ENCODE measurements at regions not wholly inside any gene's neighbourhood (a gene's known extent, or its start where the extent isn't known, plus 50 kb on each side); places are given as distances from the start of the nearest gene placed in this dataset.

DNA sequence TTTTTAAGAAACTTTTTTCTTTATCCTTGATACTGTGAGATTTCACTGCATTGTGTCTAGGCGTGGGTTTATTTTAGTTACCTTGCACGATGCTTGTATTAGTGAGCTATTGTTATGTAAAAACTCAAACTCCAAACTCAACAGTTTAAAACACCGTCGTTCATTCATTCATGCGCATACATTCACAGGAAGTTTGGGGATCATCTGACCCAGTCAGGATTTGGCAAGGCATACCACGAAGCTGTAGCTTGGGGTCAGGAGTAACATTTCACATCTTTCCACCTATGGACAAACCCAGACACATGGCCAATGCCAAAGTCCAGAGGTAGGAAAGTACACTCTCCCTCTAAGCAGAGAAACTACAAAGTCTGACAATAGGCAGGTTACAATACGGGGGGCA, 324.6 kb upstream of the CHRM3 start:
- Histone ChIP-seq H3K36me3 (ENCODE audit: insufficient read depth, low read length) (no peaks in the 10 kb centered on the region), H3K4me2 (ENCODE audit: low read length) (no peak overlapping the region), H3K9me2 (ENCODE audit: insufficient read depth, low read length) (no peaks in the 10 kb centered on the region), H3K27me3 (ENCODE audit: insufficient read depth, low read depth, low read length) (no peaks in the 10 kb centered on the region), H3K9ac (ENCODE audit: low read length) (no peak overlapping the region), H3F3A (ENCODE audit: insufficient read depth, low read length, poor library complexity, severe bottlenecking) (no peaks in the 10 kb centered on the region), H3K9me3 (ENCODE audit: low read length) (no peaks in the 10 kb centered on the region), H3K27ac (ENCODE audit: low read length) (no peak overlapping the region), H3K79me2 (replicated peaks; ENCODE audit: insufficient read depth, low read length) (no peaks in the 10 kb centered on the region), H2AFZ (ENCODE audit: low read depth, low read length) (no peak overlapping the region), H4K20me1 (ENCODE audit: insufficient read depth) (no peaks in the 10 kb centered on the region), H3K4me3 (ENCODE audit: low read length) (no peak overlapping the region)
- no peak for TF ChIP-seq RAD21 (conservative IDR thresholded peaks at IDR 0.05)
- no peak for TF ChIP-seq EP300 (conservative IDR thresholded peaks at IDR 0.05; ENCODE audit: poor library complexity, severe bottlenecking)
- no peak for TF ChIP-seq POLR2AphosphoS5 (IDR thresholded peaks at IDR 0.05)
- TF ChIP-seq TAF1 (IDR thresholded peaks at IDR 0.05; ENCODE audit: low read depth), result no peak
- TF ChIP-seq, protein P1, sequence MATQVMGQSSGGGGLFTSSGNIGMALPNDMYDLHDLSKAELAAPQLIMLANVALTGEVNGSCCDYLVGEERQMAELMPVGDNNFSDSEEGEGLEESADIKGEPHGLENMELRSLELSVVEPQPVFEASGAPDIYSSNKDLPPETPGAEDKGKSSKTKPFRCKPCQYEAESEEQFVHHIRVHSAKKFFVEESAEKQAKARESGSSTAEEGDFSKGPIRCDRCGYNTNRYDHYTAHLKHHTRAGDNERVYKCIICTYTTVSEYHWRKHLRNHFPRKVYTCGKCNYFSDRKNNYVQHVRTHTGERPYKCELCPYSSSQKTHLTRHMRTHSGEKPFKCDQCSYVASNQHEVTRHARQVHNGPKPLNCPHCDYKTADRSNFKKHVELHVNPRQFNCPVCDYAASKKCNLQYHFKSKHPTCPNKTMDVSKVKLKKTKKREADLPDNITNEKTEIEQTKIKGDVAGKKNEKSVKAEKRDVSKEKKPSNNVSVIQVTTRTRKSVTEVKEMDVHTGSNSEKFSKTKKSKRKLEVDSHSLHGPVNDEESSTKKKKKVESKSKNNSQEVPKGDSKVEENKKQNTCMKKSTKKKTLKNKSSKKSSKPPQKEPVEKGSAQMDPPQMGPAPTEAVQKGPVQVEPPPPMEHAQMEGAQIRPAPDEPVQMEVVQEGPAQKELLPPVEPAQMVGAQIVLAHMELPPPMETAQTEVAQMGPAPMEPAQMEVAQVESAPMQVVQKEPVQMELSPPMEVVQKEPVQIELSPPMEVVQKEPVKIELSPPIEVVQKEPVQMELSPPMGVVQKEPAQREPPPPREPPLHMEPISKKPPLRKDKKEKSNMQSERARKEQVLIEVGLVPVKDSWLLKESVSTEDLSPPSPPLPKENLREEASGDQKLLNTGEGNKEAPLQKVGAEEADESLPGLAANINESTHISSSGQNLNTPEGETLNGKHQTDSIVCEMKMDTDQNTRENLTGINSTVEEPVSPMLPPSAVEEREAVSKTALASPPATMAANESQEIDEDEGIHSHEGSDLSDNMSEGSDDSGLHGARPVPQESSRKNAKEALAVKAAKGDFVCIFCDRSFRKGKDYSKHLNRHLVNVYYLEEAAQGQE (IDR thresholded peaks at IDR 0.05; ENCODE audit: borderline replicate concordance), result no peak
- no peak for TF ChIP-seq MXI1 (conservative IDR thresholded peaks at IDR 0.05; ENCODE audit: poor library complexity, severe bottlenecking)
- TF ChIP-seq, protein P2, sequence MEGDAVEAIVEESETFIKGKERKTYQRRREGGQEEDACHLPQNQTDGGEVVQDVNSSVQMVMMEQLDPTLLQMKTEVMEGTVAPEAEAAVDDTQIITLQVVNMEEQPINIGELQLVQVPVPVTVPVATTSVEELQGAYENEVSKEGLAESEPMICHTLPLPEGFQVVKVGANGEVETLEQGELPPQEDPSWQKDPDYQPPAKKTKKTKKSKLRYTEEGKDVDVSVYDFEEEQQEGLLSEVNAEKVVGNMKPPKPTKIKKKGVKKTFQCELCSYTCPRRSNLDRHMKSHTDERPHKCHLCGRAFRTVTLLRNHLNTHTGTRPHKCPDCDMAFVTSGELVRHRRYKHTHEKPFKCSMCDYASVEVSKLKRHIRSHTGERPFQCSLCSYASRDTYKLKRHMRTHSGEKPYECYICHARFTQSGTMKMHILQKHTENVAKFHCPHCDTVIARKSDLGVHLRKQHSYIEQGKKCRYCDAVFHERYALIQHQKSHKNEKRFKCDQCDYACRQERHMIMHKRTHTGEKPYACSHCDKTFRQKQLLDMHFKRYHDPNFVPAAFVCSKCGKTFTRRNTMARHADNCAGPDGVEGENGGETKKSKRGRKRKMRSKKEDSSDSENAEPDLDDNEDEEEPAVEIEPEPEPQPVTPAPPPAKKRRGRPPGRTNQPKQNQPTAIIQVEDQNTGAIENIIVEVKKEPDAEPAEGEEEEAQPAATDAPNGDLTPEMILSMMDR (IDR thresholded peaks at IDR 0.05; ENCODE audit: poor library complexity, severe bottlenecking), result no peak
- no peak for TF ChIP-seq SMC3 (conservative IDR thresholded peaks at IDR 0.05; ENCODE audit: poor library complexity)
- no peak for TF ChIP-seq EZH2 (IDR thresholded peaks at IDR 0.05; ENCODE audit: borderline replicate concordance, insufficient read depth, low read length, poor library complexity, severe bottlenecking)

DNA sequence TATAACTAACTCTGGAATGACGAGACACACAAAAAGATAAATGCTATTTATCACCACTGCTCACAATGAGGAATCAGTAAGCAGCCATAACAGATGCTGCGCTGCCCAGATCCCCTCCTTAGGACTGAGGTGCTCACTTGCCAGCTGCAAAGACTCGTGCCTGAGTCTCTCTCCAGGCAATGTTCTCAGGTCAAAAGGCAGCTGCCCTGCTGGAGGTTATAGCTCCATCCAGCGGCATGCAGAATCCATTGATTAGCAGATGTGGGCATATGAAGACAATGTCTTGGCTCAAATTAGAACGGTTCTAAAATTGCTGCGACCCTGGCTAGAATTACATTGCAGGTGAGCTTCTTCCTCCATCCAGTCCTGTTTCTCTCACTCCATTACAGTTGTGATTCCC, 328.2 kb upstream of the CHRM3 start:
- Histone ChIP-seq H3K27ac (ENCODE audit: low read length) (no peak overlapping the region), H2AFZ (ENCODE audit: low read depth, low read length) (no peak overlapping the region), H4K20me1 (ENCODE audit: insufficient read depth) (no peaks in the 10 kb centered on the region), H3K36me3 (ENCODE audit: insufficient read depth, low read length) (no peaks in the 10 kb centered on the region), H3K27me3 (ENCODE audit: insufficient read depth, low read depth, low read length) (no peaks in the 10 kb centered on the region), H3F3A (ENCODE audit: insufficient read depth, low read length, poor library complexity, severe bottlenecking) (no peaks in the 10 kb centered on the region), H3K9me3 (ENCODE audit: low read length) (no peaks in the 10 kb centered on the region), H3K4me3 (ENCODE audit: low read length) (no peak overlapping the region), H3K9me2 (ENCODE audit: insufficient read depth, low read length) (no peaks in the 10 kb centered on the region), H3K9ac (ENCODE audit: low read length) (no peak overlapping the region), H3K4me2 (ENCODE audit: low read length) (no peak overlapping the region), H3K79me2 (replicated peaks; ENCODE audit: insufficient read depth, low read length) (no peaks in the 10 kb centered on the region)
- TF ChIP-seq, protein P2 (IDR thresholded peaks at IDR 0.05; ENCODE audit: poor library complexity, severe bottlenecking), result no peak
- TF ChIP-seq, protein P1 (IDR thresholded peaks at IDR 0.05; ENCODE audit: borderline replicate concordance), result no peak
- TF ChIP-seq TAF1 (IDR thresholded peaks at IDR 0.05; ENCODE audit: low read depth) (no peak), RAD21 (conservative IDR thresholded peaks at IDR 0.05) (no peak), SMC3 (conservative IDR thresholded peaks at IDR 0.05; ENCODE audit: poor library complexity) (no peak), EP300 (conservative IDR thresholded peaks at IDR 0.05; ENCODE audit: poor library complexity, severe bottlenecking) (no peak), POLR2AphosphoS5 (IDR thresholded peaks at IDR 0.05) (no peak), MXI1 (conservative IDR thresholded peaks at IDR 0.05; ENCODE audit: poor library complexity, severe bottlenecking) (no peak), EZH2 (IDR thresholded peaks at IDR 0.05; ENCODE audit: borderline replicate concordance, insufficient read depth, low read length, poor library complexity, severe bottlenecking) (no peak)

Measured in neural cell (in vitro differentiated cells).